DND-41 (cell line): ENCODE measurements at regions not wholly inside any gene's neighbourhood (a gene's known extent, or its start where the extent isn't known, plus 50 kb on each side); places are given as distances from the start of the nearest gene placed in this dataset.

Source experiments
- EZH2 ChIP-seq: IDR thresholded peaks from 3 replicates; pipeline ENCODE4 v1.6.1; 2012; ENCODE audit warnings: borderline replicate concordance, low read depth, mild to moderate bottlenecking, moderate library complexity, low read length, inconsistent platforms; ENCODE audit not compliant: severe bottlenecking
- TF ChIP-seq, protein P1 (sequence below): IDR thresholded peaks from 2 replicates; pipeline ENCODE4 v1.5.1; 2012; ENCODE audit warnings: borderline replicate concordance, low read length, moderate library complexity, mild to moderate bottlenecking; ENCODE audit not compliant: poor library complexity, severe bottlenecking; ENCODE audit errors: extremely low read depth

DNA sequence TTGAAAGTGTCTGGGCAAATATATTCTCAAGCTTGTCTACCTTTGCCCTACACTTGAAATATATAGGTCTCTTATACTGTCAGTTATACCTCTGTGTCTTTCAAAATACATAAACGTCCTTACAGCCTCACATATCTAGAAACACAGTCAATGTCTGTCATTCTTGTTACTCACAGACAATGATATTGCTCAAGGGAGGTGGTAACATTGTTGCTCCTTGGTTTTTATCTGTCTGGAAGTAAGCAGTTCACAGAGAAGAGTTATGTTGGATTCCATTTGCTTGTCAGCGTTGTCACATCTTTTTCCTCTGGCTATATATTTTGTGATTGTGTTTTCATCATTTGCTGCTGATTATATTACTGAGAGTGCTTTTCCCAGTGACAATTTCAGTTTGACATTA is 1528.9 kb downstream of the PCDH7 start:
- TF ChIP-seq, protein P1, sequence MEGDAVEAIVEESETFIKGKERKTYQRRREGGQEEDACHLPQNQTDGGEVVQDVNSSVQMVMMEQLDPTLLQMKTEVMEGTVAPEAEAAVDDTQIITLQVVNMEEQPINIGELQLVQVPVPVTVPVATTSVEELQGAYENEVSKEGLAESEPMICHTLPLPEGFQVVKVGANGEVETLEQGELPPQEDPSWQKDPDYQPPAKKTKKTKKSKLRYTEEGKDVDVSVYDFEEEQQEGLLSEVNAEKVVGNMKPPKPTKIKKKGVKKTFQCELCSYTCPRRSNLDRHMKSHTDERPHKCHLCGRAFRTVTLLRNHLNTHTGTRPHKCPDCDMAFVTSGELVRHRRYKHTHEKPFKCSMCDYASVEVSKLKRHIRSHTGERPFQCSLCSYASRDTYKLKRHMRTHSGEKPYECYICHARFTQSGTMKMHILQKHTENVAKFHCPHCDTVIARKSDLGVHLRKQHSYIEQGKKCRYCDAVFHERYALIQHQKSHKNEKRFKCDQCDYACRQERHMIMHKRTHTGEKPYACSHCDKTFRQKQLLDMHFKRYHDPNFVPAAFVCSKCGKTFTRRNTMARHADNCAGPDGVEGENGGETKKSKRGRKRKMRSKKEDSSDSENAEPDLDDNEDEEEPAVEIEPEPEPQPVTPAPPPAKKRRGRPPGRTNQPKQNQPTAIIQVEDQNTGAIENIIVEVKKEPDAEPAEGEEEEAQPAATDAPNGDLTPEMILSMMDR, result no peak
- TF ChIP-seq EZH2, result no peak
